ENCODE measurements at regions not wholly inside any gene's neighbourhood (a gene's known extent, or its start where the extent isn't known, plus 50 kb on each side); places are given as distances from the start of the nearest gene placed in this dataset.
A peak's percentile ranks its signal among the peaks of the same experiment; 100 is the strongest.

DNA sequence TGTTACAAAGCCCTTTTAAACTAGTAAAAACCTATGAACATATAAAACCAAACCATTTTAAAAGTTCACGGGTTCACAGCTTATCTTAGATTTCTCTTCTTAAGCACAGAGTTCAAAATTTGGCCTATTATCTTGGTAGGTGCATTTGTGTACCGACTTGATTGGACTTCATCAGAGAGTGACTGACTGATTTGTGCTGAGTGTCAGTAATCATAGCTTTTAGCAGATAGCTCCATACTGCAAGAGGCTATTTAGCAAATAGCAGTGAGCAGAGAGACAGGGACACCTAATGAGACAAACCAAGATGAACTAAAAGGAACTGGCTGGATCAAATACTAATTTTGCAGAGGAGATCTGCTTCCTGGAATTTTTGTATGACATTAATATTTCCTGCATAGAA lies 274.5 kb downstream of the PRR16 start:
- DNase-seq (ENCODE audit: low spot score), result no peak

DNA sequence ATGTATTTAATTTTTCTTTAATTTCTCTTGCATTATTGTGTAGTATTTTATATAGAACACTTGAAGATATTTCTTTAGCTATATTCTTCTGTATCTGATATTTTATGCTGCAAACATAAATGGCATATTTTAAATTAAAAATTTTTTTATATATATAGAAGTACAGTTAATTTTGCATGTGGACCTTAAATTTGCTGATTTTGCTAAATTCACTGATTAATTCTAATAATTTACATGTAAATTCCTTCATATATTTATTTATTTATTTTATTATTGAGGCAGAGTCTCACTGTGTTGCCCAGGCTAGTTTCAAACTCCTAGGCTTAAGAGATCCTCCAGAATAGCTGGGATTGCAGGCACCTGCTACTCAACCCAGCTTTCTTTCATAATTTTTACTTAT lies 276.9 kb downstream of the PRR16 start:
- no peak for DNase-seq (ENCODE audit: low spot score)

DNA sequence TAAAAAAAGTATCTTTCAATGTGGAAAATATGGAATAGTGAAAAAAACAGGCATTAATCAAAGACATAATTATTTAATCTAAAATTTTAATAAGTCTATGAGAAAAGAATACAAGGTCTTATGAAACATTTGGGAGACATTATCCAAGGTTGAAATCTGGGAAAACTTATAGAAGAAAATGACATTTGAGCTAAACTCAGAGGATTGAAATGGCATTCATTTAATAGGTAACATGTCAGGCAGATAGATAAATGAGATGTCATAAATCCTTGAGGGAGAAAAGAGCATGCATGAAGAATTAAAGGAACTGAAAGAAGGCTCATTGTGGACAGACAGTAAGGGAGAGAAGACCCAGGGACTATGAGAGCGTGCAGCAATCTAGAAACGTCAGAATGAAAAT lies 284.4 kb downstream of the PRR16 start:
- DNase-seq (ENCODE audit: low spot score), result no peak

DNA sequence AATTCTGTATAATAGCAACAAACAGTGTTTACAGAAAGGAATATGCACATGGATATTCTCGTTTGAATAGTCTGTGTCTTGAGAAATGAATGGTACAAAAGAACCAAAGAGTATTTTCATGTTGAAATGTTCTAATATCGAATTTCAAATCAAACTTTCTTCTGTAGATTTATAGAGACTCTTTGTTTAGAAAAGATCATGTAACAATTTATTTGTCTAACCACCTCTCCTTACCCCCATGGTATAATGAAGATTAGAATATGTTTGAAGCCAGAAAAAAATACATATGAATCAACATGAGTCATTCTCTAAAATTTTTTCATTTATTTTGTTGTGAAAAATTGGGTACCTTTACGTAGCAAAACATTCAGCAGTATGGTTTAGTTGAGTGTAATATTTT lies 285.6 kb downstream of the PRR16 start:
- DNase-seq (ENCODE audit: low spot score), result no peak

DNA sequence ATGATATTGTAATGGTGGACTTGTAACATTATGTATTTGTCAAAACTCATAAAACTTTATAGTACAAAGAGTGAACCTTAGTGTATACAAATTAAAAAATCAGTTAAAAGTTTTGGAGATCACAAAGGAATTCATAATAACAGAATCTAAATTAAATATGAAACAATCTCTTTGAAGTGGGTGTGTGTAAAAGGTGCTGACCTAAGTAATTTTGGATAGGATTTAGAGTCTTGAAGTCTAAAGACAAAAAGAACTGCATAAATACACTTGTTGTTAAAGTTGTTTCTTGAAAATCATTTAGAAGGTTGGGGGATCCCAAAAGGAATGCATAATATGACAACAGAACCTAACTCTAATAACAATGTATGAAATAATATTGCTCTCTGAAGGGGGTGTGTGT lies 295.5 kb downstream of the PRR16 start:
- no peak for DNase-seq (ENCODE audit: low spot score)

DNA sequence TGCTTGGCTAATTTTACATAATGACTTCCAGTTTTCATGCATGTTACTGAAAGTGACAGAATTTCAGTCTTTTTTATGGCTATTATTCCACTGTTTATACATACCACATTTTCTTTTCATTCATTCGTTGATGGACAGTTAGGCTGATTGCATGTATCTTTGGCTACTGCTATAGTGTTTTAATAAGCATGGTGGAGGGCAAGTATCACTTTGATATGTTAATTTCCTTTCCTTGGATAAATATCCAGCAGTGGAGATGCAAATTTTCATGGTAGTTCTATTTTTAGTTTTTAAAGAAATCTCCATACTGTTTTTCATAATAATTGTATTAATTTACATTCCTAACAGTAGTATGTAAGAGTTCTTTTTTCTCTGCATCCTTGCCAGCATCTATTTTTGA lies 297.9 kb downstream of the PRR16 start:
- no peak for DNase-seq (ENCODE audit: low spot score)

DNA sequence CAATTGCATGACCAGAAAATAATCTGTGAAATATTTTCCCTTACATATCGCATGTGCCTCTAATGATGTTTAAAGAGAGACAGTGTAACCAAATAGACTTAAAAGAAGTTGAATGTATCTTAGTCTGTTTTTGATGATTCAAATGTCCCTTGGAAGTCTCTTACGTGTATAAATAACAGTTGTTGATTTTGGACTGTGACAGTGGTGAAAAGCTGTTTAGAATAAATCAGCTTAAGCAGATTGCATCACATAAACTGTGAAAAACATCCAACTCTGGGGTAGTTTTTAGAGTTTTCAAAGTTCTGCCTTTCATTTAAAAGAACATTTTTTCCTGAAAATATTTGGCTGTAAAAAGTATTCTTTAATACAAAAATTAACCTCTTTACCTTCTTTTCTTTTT lies 301.1 kb downstream of the PRR16 start:
- no peak for DNase-seq (ENCODE audit: low spot score)

DNA sequence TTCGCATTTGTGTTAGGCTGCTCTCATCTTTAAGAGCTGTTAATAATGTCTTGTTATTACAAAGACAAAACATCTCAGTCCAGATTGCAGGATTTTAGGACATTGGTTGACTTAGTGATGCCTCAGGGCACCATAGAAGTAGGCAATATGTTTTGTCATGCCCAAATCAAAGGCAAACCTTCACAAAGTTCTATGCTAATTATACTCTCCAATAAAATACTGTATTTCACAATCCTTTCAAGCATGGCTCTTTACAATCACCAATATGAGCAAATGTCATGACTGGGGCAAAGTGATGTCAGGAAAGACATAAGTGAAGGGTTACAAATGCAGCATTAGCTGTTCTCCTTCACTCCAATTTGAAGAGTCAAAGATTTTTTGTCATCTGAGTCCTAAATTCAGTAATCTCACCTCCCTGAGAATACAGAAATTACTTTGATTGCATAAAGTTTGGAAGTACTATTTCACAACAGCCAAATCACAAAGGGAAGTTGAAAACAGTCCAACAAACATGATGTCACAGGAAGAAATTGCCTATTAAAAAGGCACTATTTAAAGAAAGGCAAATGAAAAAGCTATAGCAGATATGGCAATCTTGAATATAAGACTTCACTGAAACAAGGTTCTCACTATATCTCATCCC lies 303.2 kb downstream of the PRR16 start:
- DNase-seq (ENCODE audit: low spot score), result peak; percentile 3

DNA sequence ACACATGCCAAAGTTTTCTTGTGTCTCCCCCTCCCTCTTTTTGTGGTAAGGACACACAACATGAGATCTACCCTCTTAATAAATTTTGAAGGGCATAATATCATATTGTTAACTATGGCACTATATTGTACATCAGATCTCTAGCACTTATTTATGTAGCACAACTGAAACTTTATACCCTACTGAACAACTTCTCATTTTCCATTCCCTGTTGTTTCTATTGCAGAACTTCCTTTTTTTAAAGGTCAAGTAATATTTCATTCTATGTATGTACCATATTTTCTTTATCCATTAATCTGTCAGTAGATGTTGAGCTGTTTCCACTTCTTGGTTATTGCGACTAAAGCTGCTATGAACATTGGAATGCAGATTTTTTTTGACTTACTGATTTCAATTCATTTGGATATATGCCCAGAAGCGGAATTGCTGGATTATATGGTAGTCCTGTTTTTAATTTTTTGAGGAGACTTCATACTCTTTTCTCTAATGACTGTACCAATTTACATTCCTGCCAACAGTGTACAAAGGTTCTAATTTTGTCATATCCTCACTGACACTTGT lies 305.3 kb downstream of the PRR16 start:
- peak; percentile 4 for DNase-seq (ENCODE audit: low spot score)

DNA sequence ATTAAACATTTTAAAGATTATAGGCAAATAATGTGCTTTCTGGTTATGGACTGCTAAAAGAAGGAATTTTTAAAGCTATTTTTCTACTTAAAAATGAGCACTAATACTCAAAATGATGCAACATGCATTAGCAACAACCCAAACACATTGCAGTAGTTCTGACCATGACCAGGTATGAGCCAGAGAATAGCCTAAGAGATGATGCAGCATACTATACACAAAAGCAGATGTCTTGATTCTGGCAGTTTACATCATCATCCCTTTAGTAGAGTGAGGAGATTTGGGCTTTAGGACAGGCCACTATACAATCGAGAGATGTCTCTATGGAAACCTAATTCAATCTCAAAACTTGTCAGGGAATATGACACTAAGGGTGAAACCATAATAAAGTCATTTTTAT lies 307.1 kb downstream of the PRR16 start:
- DNase-seq (ENCODE audit: low spot score), result peak; percentile 8

DNA sequence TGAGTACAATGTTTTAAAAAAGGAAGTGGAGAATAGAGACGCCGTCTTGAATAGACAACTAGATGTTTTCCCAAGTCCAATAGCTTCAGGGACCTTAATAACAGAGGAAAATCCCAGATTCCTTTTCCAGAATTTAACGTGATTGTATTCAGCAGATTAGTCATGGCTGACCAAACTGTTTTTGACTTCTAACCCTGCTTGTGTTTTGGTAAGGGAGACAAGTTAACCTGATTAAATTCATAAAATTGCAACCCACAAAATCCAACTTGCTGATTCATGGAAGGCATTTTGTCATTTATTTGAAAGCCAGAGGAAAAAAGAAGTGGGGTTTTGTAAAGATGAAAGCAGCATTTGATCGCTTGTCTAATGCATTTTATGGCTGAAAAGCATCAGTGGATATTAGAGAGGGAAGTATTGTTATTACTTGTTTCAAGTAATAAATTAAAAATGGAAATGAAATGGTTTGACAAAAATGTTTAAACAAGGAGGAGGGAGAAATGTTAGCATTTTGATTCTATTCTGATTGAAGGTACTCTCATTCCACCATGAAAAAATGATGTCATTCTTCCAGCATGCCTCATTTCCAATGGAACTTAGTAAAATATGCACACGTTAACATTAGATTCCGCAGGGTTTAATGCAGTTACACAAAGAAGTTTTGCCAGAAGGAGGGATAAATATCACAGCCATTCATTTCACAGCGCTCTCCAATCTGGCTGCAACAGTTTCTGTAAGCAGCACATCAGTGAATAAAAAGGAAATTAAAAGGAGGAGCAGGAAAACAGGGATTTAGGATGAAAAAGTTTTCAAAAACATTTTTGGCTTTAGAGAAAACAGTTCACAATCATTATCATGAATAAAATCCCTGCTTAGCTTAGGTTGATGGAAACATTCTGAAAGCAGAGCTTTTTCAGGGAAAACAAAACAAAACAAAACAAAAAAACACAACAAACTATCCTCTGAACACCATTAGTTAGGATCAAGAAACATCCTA lies 314.7 kb downstream of the PRR16 start:
- peak; percentile 36 for DNase-seq (ENCODE audit: low spot score)

DNA sequence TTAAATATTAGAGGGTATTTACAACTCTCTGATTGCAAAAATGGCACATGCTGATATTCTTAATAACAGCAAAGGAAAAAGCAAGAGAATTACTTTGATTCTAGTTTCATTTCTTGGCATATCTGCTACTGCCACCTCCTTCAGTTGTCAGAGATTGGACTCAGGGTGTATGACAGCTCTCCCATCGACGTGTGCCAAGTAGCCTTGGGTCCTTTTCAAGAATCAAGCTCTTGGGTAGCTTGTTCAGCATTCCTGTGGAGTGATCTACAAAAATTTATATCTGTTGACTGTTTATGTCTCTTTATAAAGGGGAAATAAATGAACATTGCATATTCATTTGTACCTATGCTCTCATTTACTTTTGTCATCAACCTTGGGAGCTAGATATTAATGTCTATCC lies 315.6 kb downstream of the PRR16 start:
- peak; percentile 65 for DNase-seq (ENCODE audit: low spot score)

DNA sequence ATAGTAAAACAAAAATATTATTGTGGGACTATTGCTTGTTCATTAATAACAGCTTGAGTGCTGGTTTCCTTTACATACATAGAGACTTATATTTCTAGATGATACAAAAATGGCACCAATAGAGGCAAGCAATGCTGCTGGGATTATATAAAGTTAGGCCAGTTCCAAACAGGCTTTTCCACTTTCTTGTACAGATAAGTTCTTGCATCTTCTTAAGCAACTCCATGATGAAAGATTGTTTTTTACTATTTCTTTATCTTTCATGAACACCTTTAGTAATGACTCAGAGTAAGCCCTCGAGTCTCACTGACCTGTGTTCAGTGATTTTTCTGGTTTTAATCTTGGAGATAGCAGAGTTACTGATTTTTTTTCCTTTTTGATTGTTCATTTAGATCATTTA lies 324.4 kb downstream of the PRR16 start:
- no peak for DNase-seq (ENCODE audit: low spot score)

DNA sequence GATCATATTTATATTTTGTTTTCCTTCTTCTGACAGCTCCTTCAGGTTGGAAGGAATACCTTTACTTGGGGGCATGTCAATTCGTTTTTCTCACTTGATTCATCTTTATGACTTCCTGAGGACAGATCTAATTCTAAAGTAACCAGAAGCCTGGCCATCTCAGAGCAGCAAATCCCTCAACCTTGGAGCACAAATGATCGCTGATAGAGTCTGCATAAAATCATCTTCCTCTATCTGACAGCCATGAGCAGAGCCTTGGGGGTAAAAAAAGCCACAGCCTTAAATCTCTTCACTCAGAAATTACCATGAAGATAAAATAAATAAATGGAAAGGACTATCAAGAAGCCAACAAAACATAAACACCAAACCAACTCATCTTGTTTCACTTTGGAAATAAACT lies 325.8 kb downstream of the PRR16 start:
- no peak for DNase-seq (ENCODE audit: low spot score)

DNA sequence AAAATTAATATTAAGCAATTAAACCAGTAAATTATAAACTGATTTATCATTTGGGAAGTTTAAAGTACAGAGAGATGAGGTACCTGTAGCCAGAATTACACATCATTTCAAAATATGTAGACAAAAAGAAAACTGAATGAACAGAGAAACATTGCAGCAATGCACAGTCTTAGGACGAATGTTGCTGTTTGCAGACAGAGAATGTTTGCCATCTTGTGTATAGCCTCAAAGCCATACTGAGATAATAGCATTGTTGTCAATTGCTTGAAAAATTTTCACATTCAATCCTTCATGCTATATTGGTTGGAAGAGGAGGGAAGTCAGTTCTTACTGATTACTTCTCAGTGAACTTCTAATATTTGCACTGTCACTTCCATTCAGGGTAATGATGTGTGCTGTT lies 326.2 kb downstream of the PRR16 start:
- DNase-seq (ENCODE audit: low spot score), result no peak

DNA sequence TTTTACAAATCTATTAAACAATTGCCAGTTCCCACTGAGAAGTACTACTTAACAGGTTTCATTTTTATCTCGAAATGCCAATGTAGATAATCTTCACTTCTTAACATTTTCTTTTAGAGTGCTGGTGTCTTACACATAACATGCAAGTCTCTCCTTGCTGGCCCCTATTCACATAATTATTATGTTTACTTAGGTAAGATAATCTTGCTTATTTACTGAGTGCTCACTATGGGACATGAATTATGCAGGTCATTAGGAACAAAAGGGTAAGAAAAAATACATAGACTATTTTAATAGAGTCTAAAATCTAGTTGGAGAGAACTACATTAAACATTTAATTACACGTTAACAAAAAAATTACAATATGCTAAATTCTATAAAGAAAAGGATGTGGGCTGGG lies 328.4 kb downstream of the PRR16 start:
- no peak for DNase-seq (ENCODE audit: low spot score)

DNA sequence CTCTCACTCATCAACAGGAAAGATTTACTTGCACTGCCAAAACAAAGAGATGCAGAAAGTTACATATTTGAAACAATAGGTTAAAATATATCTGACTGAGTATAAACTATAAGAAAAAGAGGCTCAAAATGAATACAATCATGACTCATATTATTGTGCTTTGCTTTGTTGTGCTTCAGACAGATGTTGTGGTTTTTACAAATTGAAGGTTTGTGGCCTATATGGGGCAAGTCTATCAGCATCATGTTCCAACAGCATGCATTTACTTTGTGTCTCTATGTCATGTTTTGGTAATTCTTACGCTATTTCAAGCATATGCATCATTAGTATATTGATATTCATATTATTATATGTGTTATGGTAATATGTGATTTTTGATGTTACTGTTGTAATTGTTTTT lies 330.0 kb downstream of the PRR16 start:
- no peak for DNase-seq (ENCODE audit: low spot score)

DNA sequence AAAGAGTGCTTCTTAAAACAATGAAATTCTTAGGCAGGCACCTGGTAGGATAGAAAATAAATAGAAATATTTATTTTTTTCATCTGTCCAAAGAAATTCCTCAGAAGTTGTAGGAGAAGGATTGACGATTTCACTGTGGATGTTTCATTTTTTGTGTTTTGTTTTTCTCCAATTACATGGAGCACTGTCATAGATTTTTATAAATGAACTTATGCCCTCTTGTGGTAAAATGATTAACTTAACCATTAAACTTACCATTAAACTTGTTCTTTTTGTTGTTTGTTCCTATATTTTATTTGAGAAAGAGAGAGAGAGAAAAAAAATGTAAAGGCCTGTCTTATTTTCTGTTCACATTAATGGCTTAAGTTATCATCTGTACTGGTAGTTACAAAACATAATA lies 339.2 kb downstream of the PRR16 start:
- peak; percentile 36 for DNase-seq (ENCODE audit: low spot score)

DNA sequence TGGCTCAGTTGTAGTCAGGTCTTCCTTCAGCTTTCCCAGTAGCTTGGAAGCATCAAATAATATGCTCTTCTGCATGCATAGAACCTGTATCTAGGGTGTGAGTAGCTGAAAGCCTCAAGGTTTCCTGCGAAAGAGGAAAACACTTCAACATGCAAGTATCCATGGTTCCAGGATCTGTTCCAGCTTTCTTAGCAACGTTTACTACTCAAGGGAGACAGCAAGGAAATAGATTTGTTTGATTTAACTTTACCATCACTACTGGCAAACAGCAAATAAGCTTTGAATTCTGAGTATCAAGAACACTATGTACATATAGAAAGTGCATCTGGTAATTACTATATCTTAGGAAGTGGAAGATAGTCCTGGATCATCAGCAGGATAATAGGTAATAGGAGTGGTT lies 341.0 kb downstream of the PRR16 start:
- DNase-seq (ENCODE audit: low spot score), result no peak

DNA sequence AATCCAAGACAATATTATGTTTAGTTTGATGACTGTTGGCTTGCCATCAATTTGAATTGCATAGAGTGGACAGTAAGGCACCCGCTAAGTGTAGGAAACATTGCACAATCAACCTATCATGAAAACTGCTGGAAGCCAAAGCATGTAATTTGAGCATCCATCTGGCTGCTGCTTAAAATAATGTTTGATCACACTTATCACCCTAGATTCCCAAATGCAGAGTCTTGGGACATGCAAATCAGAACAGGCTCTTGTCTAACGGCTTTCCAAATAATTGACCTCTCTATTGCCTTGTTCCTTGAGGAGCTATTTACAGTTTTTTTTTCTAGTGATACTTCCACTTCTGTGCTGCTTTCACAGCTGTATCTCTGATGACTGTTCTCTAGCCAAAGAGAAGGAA lies 342.1 kb downstream of the PRR16 start:
- DNase-seq (ENCODE audit: low spot score), result peak; percentile 28

DNA sequence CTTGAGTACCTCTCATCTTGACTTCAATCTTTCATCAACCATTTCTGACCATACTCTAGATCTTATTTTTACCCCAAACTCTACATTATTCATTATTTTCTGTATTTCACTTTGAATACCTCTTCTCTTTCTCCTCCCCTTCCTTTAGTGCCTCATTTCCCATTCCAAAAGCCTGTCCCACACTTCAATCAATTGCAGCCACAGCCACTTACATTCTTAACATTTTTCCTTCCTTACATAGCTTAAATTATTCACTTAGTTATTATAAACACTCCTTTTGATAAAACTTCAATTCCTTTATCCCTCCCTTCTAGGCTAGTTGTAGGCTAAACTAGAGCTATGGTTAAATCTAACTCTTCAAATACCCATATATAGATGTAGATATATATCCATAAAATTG lies 344.0 kb downstream of the PRR16 start:
- no peak for DNase-seq (ENCODE audit: low spot score)

DNA sequence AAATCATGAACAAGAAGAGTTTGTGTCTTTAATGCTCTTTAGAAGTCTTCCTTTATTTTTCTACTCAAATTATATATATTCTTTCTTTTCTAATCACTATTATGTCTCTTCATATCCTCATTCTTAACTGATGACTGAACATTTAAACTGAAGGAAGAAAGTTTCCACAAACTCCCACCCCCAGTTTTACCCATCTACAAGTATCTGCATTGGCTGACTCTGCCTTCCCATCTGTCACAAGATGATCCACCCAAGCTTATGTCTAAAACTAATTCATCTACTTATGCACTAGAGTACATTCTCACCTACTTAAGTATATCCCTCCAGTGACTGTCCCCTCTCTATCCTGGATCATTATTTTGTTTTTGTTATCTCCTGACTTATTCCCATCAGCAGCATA lies 344.5 kb downstream of the PRR16 start:
- no peak for DNase-seq (ENCODE audit: low spot score)

DNA sequence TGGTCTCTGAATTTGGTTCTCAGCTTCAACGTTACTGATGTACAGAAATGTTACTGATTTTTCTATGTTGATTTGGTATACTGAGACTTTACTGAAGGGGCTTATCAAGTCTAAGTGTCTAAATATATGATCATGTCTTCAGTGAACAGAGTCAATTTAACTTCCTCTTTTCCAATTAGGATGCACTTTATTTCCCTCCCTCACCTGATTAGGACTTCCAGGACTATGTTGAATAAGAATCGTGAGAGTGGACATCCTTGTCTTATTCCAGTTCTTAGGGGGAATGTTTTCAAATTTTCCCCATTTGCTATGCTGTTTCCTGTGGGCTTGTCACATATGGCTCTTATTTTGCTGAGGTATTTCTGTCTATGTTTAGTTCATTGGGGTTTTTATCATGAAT lies 349.5 kb downstream of the PRR16 start:
- DNase-seq (ENCODE audit: low spot score), result no peak

Data from AG08395 (cell line).